Breast epithelium (tissue), 4 donors: ENCODE measurements at regions not wholly inside any gene's neighbourhood (a gene's known extent, or its start where the extent isn't known, plus 50 kb on each side); places are given as distances from the start of the nearest gene placed in this dataset.

ENCODE experiments used
- DNase-seq, 2 donors: peaks; one replicate each; pipeline ENCODE4 v3.0.0-alpha.2; 2019; ENCODE audit warnings: low spot score in 2 of 2
- H3K27ac ChIP-seq, 2 donors: fragments of 200-600 bp; sonication (generic) in 1 of 2; one replicate each; pipeline ENCODE4 v1.5.1; 2016 to 2019; ENCODE audit warnings: mild to moderate bottlenecking in 1 of 2
- H3K27me3 ChIP-seq, 2 donors: fragments of 200-600 bp; sonication (generic) in 1 of 2; one replicate each; pipeline versions ENCODE4 v1.5.1 to v1.6.0; 2017 to 2019; ENCODE audit warnings: control low read depth in 1 of 2, mild to moderate bottlenecking in 1 of 2
- H3K36me3 ChIP-seq: fragments of 200-600 bp; one replicate; pipeline ENCODE4 v1.5.1; 2019
- H3K4me1 ChIP-seq, 2 donors: fragments of 200-600 bp; sonication (generic); one replicate each; pipeline ENCODE4 v1.5.1; 2016 to 2019; ENCODE audit warnings: control low read depth in 1 of 2
- H3K4me3 ChIP-seq, 3 donors: fragments of 200-600 bp; sonication (generic); 1 replicate in 2 of 3; 2 replicates in 1 of 3; pipeline ENCODE4 v1.5.1; 2016 to 2019; ENCODE audit warnings: mild to moderate bottlenecking in 3 of 3, moderate library complexity in 2 of 3
- H3K9me3 ChIP-seq, 2 donors: fragments of 200-600 bp; sonication (generic) in 1 of 2; one replicate each; pipeline ENCODE4 v1.5.1; 2016 to 2019; ENCODE audit warnings: control low read depth in 1 of 2
- POLR2A ChIP-seq: fragments of 450-650 bp; IDR thresholded peaks from one replicate; pipeline ENCODE4 v1.6.1; 2016; ENCODE audit warnings: antibody characterized with exemption, mild to moderate bottlenecking, moderate library complexity
- POLR2AphosphoS5 ChIP-seq, 3 donors: sonication (generic); formaldehyde crosslinking; IDR thresholded peaks; one replicate each; pipeline ENCODE4 v1.6.1; 2017; ENCODE audit warnings: antibody characterized with exemption in 3 of 3
- intact Hi-C: fragments of 100-400 bp; cut with DNase I; formaldehyde crosslinking; loops from one replicate; pipeline ENCODE4 v1.15.1; 2023; ENCODE audit warnings: low total_unique reads
- TF ChIP-seq, protein P1 (sequence below), 3 donors: fragments of 450-650 bp; IDR thresholded peaks; one replicate each; pipeline ENCODE4 v1.5.1; 2016 to 2017; ENCODE audit warnings: antibody characterized with exemption in 3 of 3, mild to moderate bottlenecking in 3 of 3, moderate library complexity in 3 of 3

- Histone ChIP-seq H3K27me3 (no peaks in the 10 kb centered on the region), H3K4me1 (no peaks in the 10 kb centered on the region), H3K9me3 (no peaks in the 10 kb centered on the region), H3K27ac (no peak overlapping the region), H3K36me3 (no peaks in the 10 kb centered on the region), H3K4me3 (no peak overlapping the region)
- DNase-seq, result no peak
- intact Hi-C loops, result no loop called here
- TF ChIP-seq, protein P1, sequence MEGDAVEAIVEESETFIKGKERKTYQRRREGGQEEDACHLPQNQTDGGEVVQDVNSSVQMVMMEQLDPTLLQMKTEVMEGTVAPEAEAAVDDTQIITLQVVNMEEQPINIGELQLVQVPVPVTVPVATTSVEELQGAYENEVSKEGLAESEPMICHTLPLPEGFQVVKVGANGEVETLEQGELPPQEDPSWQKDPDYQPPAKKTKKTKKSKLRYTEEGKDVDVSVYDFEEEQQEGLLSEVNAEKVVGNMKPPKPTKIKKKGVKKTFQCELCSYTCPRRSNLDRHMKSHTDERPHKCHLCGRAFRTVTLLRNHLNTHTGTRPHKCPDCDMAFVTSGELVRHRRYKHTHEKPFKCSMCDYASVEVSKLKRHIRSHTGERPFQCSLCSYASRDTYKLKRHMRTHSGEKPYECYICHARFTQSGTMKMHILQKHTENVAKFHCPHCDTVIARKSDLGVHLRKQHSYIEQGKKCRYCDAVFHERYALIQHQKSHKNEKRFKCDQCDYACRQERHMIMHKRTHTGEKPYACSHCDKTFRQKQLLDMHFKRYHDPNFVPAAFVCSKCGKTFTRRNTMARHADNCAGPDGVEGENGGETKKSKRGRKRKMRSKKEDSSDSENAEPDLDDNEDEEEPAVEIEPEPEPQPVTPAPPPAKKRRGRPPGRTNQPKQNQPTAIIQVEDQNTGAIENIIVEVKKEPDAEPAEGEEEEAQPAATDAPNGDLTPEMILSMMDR (IDR thresholded peaks at IDR 0.05), result no peak
- TF ChIP-seq POLR2A (no peak), POLR2AphosphoS5 (IDR thresholded peaks at IDR 0.05) (no peak)
Observed at GRCh38 chr13:50412046-50412617, 396.9 kb downstream of the KCNRG start.

DNA sequence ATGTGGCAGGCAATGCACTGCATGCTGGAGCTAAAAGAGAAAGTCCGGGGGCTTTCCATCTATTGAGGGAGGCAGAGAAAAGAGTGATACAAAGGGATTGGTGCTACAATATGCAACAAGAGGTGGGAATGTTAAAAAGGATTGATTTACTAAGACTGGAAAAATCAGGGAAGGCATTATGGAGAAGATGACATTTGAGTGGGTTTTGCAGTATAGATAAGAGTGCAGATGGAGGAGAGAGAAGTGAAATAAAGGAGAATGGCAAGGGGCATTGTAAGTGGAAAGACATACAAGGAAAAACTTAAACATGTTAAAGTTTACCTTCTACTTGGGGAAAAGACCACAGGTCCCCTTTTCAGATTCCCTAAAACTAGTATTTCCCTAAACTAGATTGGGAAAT, 399.4 kb downstream of the KCNRG start:
- Histone ChIP-seq H3K9me3 (no peaks in the 10 kb centered on the region), H3K27me3 (no peaks in the 10 kb centered on the region), H3K27ac (no peak overlapping the region), H3K36me3 (no peaks in the 10 kb centered on the region), H3K4me1 (no peaks in the 10 kb centered on the region), H3K4me3 (no peak overlapping the region)
- DNase-seq, result no peak
- TF ChIP-seq POLR2AphosphoS5 (IDR thresholded peaks at IDR 0.05), result no peak
- TF ChIP-seq POLR2A, result no peak
- TF ChIP-seq, protein P1 (IDR thresholded peaks at IDR 0.05), result no peak
- intact Hi-C loops, result no loop called here

DNA sequence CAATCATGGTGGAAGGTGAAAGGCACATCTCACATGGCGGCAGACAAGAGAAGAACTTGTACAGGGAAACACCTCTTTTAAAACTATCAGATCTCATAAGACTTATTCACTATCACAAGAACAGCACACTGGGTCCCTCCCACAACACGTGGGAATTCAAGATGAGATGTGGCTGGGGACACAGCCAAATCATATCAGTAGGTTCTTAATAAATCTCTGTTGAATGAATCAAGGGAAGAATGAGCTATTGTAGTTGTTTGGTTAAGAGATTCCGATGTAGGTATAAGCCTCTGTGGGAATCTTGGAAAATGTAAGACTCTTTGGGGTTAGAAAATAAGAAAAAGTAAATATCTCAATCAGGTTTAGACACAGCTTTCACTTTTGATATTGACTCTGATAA, 400.2 kb downstream of the KCNRG start:
- no peaks in the 10 kb centered on the region for H3K4me1 ChIP-seq
- TF ChIP-seq POLR2A, result no peak
- no peak for TF ChIP-seq POLR2AphosphoS5 (IDR thresholded peaks at IDR 0.05)
- TF ChIP-seq, protein P1 (IDR thresholded peaks at IDR 0.05), result no peak
- no peaks in the 10 kb centered on the region for H3K36me3 ChIP-seq
- no peaks in the 10 kb centered on the region for H3K27me3 ChIP-seq
- H3K9me3 ChIP-seq, result no peaks in the 10 kb centered on the region
- no peak for DNase-seq
- H3K4me3 ChIP-seq, result no peak overlapping the region
- H3K27ac ChIP-seq, result no peak overlapping the region
- intact Hi-C loops, result no loop called here

DNA sequence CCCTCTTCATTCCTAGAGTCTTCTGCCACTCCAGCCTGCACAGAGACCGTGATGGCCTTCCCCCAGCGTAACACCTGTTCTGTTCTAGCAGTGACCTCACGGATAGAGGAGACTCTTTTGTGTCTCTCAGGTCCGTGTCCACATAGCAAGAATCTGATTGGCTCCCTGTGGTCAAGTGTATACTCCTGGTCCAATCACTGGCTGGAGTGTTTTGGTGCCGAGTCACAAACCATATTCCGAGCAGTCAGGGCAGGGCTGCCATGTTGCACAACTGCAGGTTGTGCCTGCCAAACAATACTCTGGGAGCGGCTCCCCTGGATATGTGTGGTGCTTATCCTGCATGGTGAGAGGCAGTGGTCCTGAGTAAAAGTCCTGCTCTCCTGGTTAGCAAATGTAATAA, 402.4 kb downstream of the KCNRG start:
- no peaks in the 10 kb centered on the region for H3K4me1 ChIP-seq
- DNase-seq, result no peak
- intact Hi-C loops, result no loop called here
- H3K27me3 ChIP-seq, result no peaks in the 10 kb centered on the region
- no peaks in the 10 kb centered on the region for H3K9me3 ChIP-seq
- H3K4me3 ChIP-seq, result no peak overlapping the region
- TF ChIP-seq, protein P1 (IDR thresholded peaks at IDR 0.05), result no peak
- no peak for TF ChIP-seq POLR2A
- TF ChIP-seq POLR2AphosphoS5 (IDR thresholded peaks at IDR 0.05), result no peak
- H3K27ac ChIP-seq, result no peak overlapping the region
- no peaks in the 10 kb centered on the region for H3K36me3 ChIP-seq

DNA sequence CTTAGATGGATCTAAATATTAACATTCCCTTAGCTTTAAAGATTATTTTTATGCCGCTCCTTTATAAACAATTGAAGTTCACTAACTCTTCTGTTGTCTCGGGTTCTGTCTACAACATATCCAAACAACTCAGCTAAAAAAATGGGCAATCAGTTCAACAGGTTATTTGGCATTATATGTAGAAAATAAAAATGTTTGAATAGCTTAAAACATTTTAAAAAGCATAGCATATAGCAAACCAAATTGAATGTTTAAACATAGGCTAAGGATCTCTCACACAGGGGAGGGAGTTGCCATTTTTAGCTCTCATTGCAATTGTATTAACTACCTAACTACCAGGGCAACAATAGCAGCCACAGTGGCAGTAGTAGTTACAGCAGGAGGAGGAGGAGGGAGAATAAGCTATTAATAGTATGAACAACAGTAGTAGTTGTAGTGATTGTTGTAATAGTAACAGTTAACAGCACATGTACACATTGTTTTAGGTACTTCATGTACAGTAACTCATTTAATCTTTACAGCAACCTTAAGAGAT, 404.2 kb downstream of the KCNRG start:
- intact Hi-C loops, result no loop called here
- Histone ChIP-seq H3K9me3 (no peaks in the 10 kb centered on the region), H3K4me1 (no peaks in the 10 kb centered on the region), H3K36me3 (no peaks in the 10 kb centered on the region), H3K27me3 (no peaks in the 10 kb centered on the region), H3K4me3 (no peak overlapping the region), H3K27ac (no peak overlapping the region)
- DNase-seq, result no peak
- TF ChIP-seq POLR2AphosphoS5 (IDR thresholded peaks at IDR 0.05), result no peak
- no peak for TF ChIP-seq POLR2A
- TF ChIP-seq, protein P1 (IDR thresholded peaks at IDR 0.05), result no peak
